Urinary bladder (tissue), 3 donors: ENCODE measurements at regions not wholly inside any gene's neighbourhood (a gene's known extent, or its start where the extent isn't known, plus 50 kb on each side); places are given as distances from the start of the nearest gene placed in this dataset.
A peak's percentile ranks its signal among the peaks of the same experiment; 100 is the strongest.

ENCODE experiments used
- DNase-seq: peaks from one replicate; pipeline ENCODE4 v3.0.0-alpha.2; 2015; ENCODE audit errors: extremely low spot score
- H3K27ac ChIP-seq: one replicate; pipeline ENCODE4 v1.5.1; 2013; ENCODE audit warnings: low read depth, mild to moderate bottlenecking, moderate library complexity
- H3K36me3 ChIP-seq: one replicate; pipeline ENCODE4 v1.6.1; 2013; ENCODE audit warnings: mild to moderate bottlenecking, moderate library complexity; ENCODE audit not compliant: insufficient read depth
- H3K4me1 ChIP-seq: one replicate; pipeline ENCODE4 v1.6.1; 2013; ENCODE audit warnings: mild to moderate bottlenecking, moderate library complexity; ENCODE audit not compliant: insufficient read depth
- H3K4me3 ChIP-seq: one replicate; pipeline ENCODE4 v1.5.1; 2013; ENCODE audit warnings: low read depth, low read length
- WGBS: extraction: QIAGEN DNeasy Blood & Tissue Kit; methylation state at CpG from one replicate; pipeline ENCODE4 v1.1.7; 2013; 5-methylcytosine and 5-hydroxymethylcytosine counted together
- donor health status: healthy with polysubstance abuse.
- donor health status: healthy.

- WGBS = 76% methylated on average over 4 of the region's 4 CpGs
- Histone ChIP-seq H3K4me3 (no peak overlapping the region), H3K27ac (no peak overlapping the region), H3K4me1 (no peaks in the 10 kb centered on the region), H3K36me3 (no peaks in the 10 kb centered on the region)
- DNase-seq = no peak
These were observed 228.2 kb downstream of the PCDH20 start for GRCh38 chr13:61187471-61187870.

GRCh38 chr13:61183670-61184069 lies 232.0 kb downstream of the PCDH20 start:
- H3K4me3 ChIP-seq = no peak overlapping the region
- DNase-seq = no peak
- WGBS = 44% methylated on average over 1 of the region's 1 CpG
- H3K4me1 ChIP-seq = no peaks in the 10 kb centered on the region
- H3K36me3 ChIP-seq = no peaks in the 10 kb centered on the region
- no peak overlapping the region for H3K27ac ChIP-seq

GRCh38 chr13:61180234-61180633 lies 235.4 kb downstream of the PCDH20 start:
- Histone ChIP-seq H3K4me1 (no peaks in the 10 kb centered on the region), H3K36me3 (no peaks in the 10 kb centered on the region), H3K4me3 (no peak overlapping the region), H3K27ac (no peak overlapping the region)
- peak; percentile 15 for DNase-seq
- WGBS = 18% methylated on average over 4 of the region's 4 CpGs

GRCh38 chr13:61179741-61180140 lies 235.9 kb downstream of the PCDH20 start:
- Histone ChIP-seq H3K4me3 (no peak overlapping the region), H3K36me3 (no peaks in the 10 kb centered on the region), H3K27ac (no peak overlapping the region), H3K4me1 (no peaks in the 10 kb centered on the region)
- 26% methylated on average over 2 of the region's 2 CpGs for WGBS
- peak; percentile 15 for DNase-seq

GRCh38 chr13:61170856-61171255 lies 244.8 kb downstream of the PCDH20 start:
- Histone ChIP-seq H3K27ac (no peak overlapping the region), H3K4me1 (no peaks in the 10 kb centered on the region), H3K36me3 (no peaks in the 10 kb centered on the region), H3K4me3 (no peak overlapping the region)
- DNase-seq = no peak

- DNase-seq = no peak
- H3K36me3 ChIP-seq = no peaks in the 10 kb centered on the region
- H3K4me3 ChIP-seq = no peak overlapping the region
- WGBS = 19% methylated on average over 1 of the region's 1 CpG
- H3K4me1 ChIP-seq = no peaks in the 10 kb centered on the region
- H3K27ac ChIP-seq = no peak overlapping the region
These were observed 253.0 kb downstream of the PCDH20 start for GRCh38 chr13:61162636-61163035.

- no peak for DNase-seq
- H3K4me3 ChIP-seq = no peak overlapping the region
- no peaks in the 10 kb centered on the region for H3K36me3 ChIP-seq
- H3K4me1 ChIP-seq = no peaks in the 10 kb centered on the region
- 26% methylated on average over 3 of the region's 3 CpGs for WGBS
- H3K27ac ChIP-seq = no peak overlapping the region
These were observed 253.5 kb downstream of the PCDH20 start for GRCh38 chr13:61162106-61162505.

- Histone ChIP-seq H3K4me3 (no peak overlapping the region), H3K27ac (no peak overlapping the region)
- WGBS = 86% methylated on average over 1 of the region's 1 CpG
These were observed 258.9 kb downstream of the PCDH20 start for GRCh38 chr13:61156753-61157152.

GRCh38 chr13:61151062-61151461 lies 264.6 kb downstream of the PCDH20 start:
- Histone ChIP-seq H3K4me1 (no peaks in the 10 kb centered on the region), H3K27ac (no peak overlapping the region), H3K36me3 (no peaks in the 10 kb centered on the region), H3K4me3 (no peak overlapping the region)
- no peak for DNase-seq

More at GRCh38 chr13:61156753-61157152, 258.9 kb downstream of the PCDH20 start:
- no peak for DNase-seq
- Histone ChIP-seq H3K4me1 (no peaks in the 10 kb centered on the region), H3K36me3 (no peaks in the 10 kb centered on the region)

- Histone ChIP-seq H3K4me1 (no peaks in the 10 kb centered on the region), H3K27ac (no peak overlapping the region), H3K4me3 (no peak overlapping the region), H3K36me3 (no peaks in the 10 kb centered on the region)
- no peak for DNase-seq
These were observed 266.3 kb downstream of the PCDH20 start for GRCh38 chr13:61149331-61149730.

GRCh38 chr13:61148691-61149315 lies 266.8 kb downstream of the PCDH20 start:
- Histone ChIP-seq H3K36me3 (no peaks in the 10 kb centered on the region), H3K4me1 (no peaks in the 10 kb centered on the region), H3K4me3 (no peak overlapping the region), H3K27ac (no peak overlapping the region)
- DNase-seq = no peak
- WGBS = 76% methylated on average over 6 of the region's 6 CpGs

GRCh38 chr13:61148211-61148610 lies 267.4 kb downstream of the PCDH20 start:
- Histone ChIP-seq H3K4me3 (no peak overlapping the region), H3K36me3 (no peaks in the 10 kb centered on the region), H3K4me1 (no peaks in the 10 kb centered on the region), H3K27ac (no peak overlapping the region)
- DNase-seq = no peak
- 66% methylated on average over 1 of the region's 1 CpG for WGBS

- Histone ChIP-seq H3K36me3 (no peaks in the 10 kb centered on the region), H3K27ac (no peak overlapping the region), H3K4me3 (no peak overlapping the region), H3K4me1 (no peaks in the 10 kb centered on the region)
- 72% methylated on average over 1 of the region's 1 CpG for WGBS
- DNase-seq = no peak
These were observed 269.1 kb downstream of the PCDH20 start for GRCh38 chr13:61146571-61146970.

GRCh38 chr13:61146158-61146557 lies 269.5 kb downstream of the PCDH20 start:
- no peaks in the 10 kb centered on the region for H3K4me1 ChIP-seq
- no peak for DNase-seq
- no peak overlapping the region for H3K4me3 ChIP-seq
- no peaks in the 10 kb centered on the region for H3K36me3 ChIP-seq
- WGBS = 90% methylated on average over 4 of the region's 4 CpGs
- H3K27ac ChIP-seq = no peak overlapping the region
